MM.1S (cell line): ENCODE measurements at regions not wholly inside any gene's neighbourhood (a gene's known extent, or its start where the extent isn't known, plus 50 kb on each side); places are given as distances from the start of the nearest gene placed in this dataset.
A peak's percentile ranks its signal among the peaks of the same experiment; 100 is the strongest.

ENCODE experiments used
- DNase-seq: peaks from one replicate; pipeline ENCODE4 v3.0.0-alpha.2; 2015
- H2AFZ ChIP-seq: fragments of 300-600 bp; sonication (generic); 2 replicates; pipeline ENCODE4 v1.6.0; 2016; ENCODE audit warnings: antibody characterized with exemption, low read length
- H3F3A ChIP-seq: fragments of 300-600 bp; sonication (generic); 2 replicates; pipeline ENCODE4 v1.6.1; 2016; ENCODE audit warnings: mild to moderate bottlenecking, antibody characterized with exemption, low read length, moderate library complexity, mixed read lengths; ENCODE audit not compliant: insufficient read depth
- H3K27ac ChIP-seq: fragments of 300-600 bp; sonication (generic); 2 replicates; pipeline ENCODE4 v1.5.1; 2016; ENCODE audit warnings: mild to moderate bottlenecking, low read length
- H3K27me3 ChIP-seq: fragments of 300-600 bp; sonication (generic); replicated peaks from 2 replicates; pipeline ENCODE4 v1.6.0; 2016; ENCODE audit warnings: low read length; ENCODE audit not compliant: insufficient read depth
- H3K36me3 ChIP-seq: fragments of 300-600 bp; sonication (generic); replicated peaks from 2 replicates; pipeline ENCODE4 v1.6.1; 2016; ENCODE audit warnings: mild to moderate bottlenecking, low read length, mixed read lengths; ENCODE audit not compliant: insufficient read depth
- H3K4me1 ChIP-seq: fragments of 300-600 bp; sonication (generic); 2 replicates; pipeline ENCODE4 v1.6.1; 2016; ENCODE audit warnings: low read length, mixed read lengths
- H3K4me2 ChIP-seq: fragments of 300-600 bp; sonication (generic); 2 replicates; pipeline ENCODE4 v1.6.0; 2016; ENCODE audit warnings: low read depth, low read length
- H3K4me3 ChIP-seq: fragments of 300-600 bp; sonication (generic); 2 replicates; pipeline ENCODE4 v1.5.1; 2016; ENCODE audit warnings: low read length, mixed read lengths
- H3K79me2 ChIP-seq: fragments of 300-600 bp; sonication (generic); 2 replicates; pipeline ENCODE4 v1.6.1; 2016; ENCODE audit warnings: mixed run types, low read length, mixed read lengths
- H3K9ac ChIP-seq: fragments of 300-600 bp; sonication (generic); 2 replicates; pipeline ENCODE4 v1.6.1; 2016; ENCODE audit warnings: low read length, mixed read lengths
- H3K9me2 ChIP-seq: fragments of 300-600 bp; sonication (generic); replicated peaks from 2 replicates; pipeline ENCODE4 v1.6.1; 2016; ENCODE audit warnings: mild to moderate bottlenecking, low read length, mixed read lengths; ENCODE audit not compliant: insufficient read depth
- H3K9me3 ChIP-seq: fragments of 300-600 bp; sonication (generic); replicated peaks from 2 replicates; pipeline ENCODE4 v1.6.1; 2016; ENCODE audit warnings: mild to moderate bottlenecking, low read length, mixed read lengths; ENCODE audit not compliant: insufficient read depth
- H4K20me1 ChIP-seq: fragments of 300-600 bp; sonication (generic); 2 replicates; pipeline ENCODE4 v1.6.1; 2016; ENCODE audit warnings: mild to moderate bottlenecking, low read length, moderate library complexity, mixed read lengths; ENCODE audit not compliant: insufficient read depth
- CTCF ChIP-seq: fragments of 300-600 bp; sonication (generic); IDR thresholded peaks from 2 replicates; pipeline ENCODE4 v1.5.1; 2016; ENCODE audit warnings: antibody characterized with exemption, low read length, mixed read lengths
- EZH2 ChIP-seq: fragments of 300-600 bp; sonication (generic); optimal IDR thresholded peaks from 2 replicates; pipeline ENCODE3; 2017; ENCODE audit warnings: low read depth, mild to moderate bottlenecking, antibody characterized with exemption, low read length, mixed read lengths
- EZH2phosphoT487 ChIP-seq: fragments of 300-600 bp; sonication (generic); IDR thresholded peaks from 2 replicates; pipeline ENCODE4 v1.6.1; 2018; ENCODE audit warnings: antibody characterized with exemption, low read length

- Histone ChIP-seq H3K9ac (no peak overlapping the region), H3K79me2 (no peaks in the 10 kb centered on the region), H3K4me1 (no peaks in the 10 kb centered on the region), H3K27me3 (peaks cover 55% of the 10 kb centered on the region), H3K27ac (no peak overlapping the region), H3K9me2 (no peaks in the 10 kb centered on the region), H3K4me3 (no peak overlapping the region), H4K20me1 (no peaks in the 10 kb centered on the region), H3K9me3 (no peaks in the 10 kb centered on the region), H3K36me3 (no peaks in the 10 kb centered on the region), H2AFZ (no peak overlapping the region), H3F3A (no peaks in the 10 kb centered on the region), H3K4me2 (no peak overlapping the region)
- TF ChIP-seq CTCF = peak; percentile 30
- no peak for TF ChIP-seq EZH2phosphoT487
- peak; percentile 39 for DNase-seq
Observed at GRCh38 chr17:77821114-77821513, 137.4 kb upstream of the TNRC6C start.

- H3K4me2 ChIP-seq = no peak overlapping the region
- H3K27ac ChIP-seq = no peak overlapping the region
- H3F3A ChIP-seq = no peaks in the 10 kb centered on the region
- no peak for TF ChIP-seq EZH2
- TF ChIP-seq EZH2phosphoT487 = no peak
- no peak for TF ChIP-seq CTCF
- H2AFZ ChIP-seq = no peak overlapping the region
- no peaks in the 10 kb centered on the region for H3K9me3 ChIP-seq
- H3K4me3 ChIP-seq = no peak overlapping the region
- H3K79me2 ChIP-seq = no peaks in the 10 kb centered on the region
- no peaks in the 10 kb centered on the region for H4K20me1 ChIP-seq
- no peaks in the 10 kb centered on the region for H3K4me1 ChIP-seq
- DNase-seq = no peak
- H3K9me2 ChIP-seq = no peaks in the 10 kb centered on the region
- no peaks in the 10 kb centered on the region for H3K36me3 ChIP-seq
- no peak overlapping the region for H3K9ac ChIP-seq
- H3K27me3 ChIP-seq = peaks cover 65% of the 10 kb centered on the region
Observed at GRCh38 chr17:77822302-77823030, 136.0 kb upstream of the TNRC6C start.

- no peak for DNase-seq
Observed at GRCh38 chr17:77824102-77824779, 134.3 kb upstream of the TNRC6C start.

More at GRCh38 chr17:77824102-77824779, 134.3 kb upstream of the TNRC6C start:
- H3F3A ChIP-seq = no peaks in the 10 kb centered on the region
- no peak overlapping the region for H3K4me3 ChIP-seq
- H3K9me3 ChIP-seq = no peaks in the 10 kb centered on the region
- no peak overlapping the region for H2AFZ ChIP-seq
- no peaks in the 10 kb centered on the region for H4K20me1 ChIP-seq
- no peak overlapping the region for H3K9ac ChIP-seq
- TF ChIP-seq EZH2 (no peak), EZH2phosphoT487 (no peak), CTCF (no peak)
- no peak overlapping the region for H3K4me2 ChIP-seq
- H3K36me3 ChIP-seq = no peaks in the 10 kb centered on the region
- no peaks in the 10 kb centered on the region for H3K9me2 ChIP-seq
- H3K4me1 ChIP-seq = no peaks in the 10 kb centered on the region
- no peaks in the 10 kb centered on the region for H3K79me2 ChIP-seq
- H3K27ac ChIP-seq = no peak overlapping the region
- peaks cover 76% of the 10 kb centered on the region for H3K27me3 ChIP-seq
